ENCODE measurements at regions not wholly inside any gene's neighbourhood (a gene's known extent, or its start where the extent isn't known, plus 50 kb on each side); places are given as distances from the start of the nearest gene placed in this dataset.

- H3K14ac ChIP-seq (ENCODE audit: insufficient read length) = no peak overlapping the region
- H3K4me2 ChIP-seq (ENCODE audit: insufficient read depth in 1 of 2, low read depth in 2 of 2, low read length in 2 of 2) = no peak overlapping the region
- H3K23me2 ChIP-seq (ENCODE audit: low read depth, low read length) = no peaks in the 10 kb centered on the region
- POLR2A ChIA-PET (ENCODE audit: partially characterized antibody) = interaction anchor here (1.2 kb wide), 1 partner anchor 10 kb away, joined by 3 read pairs; no protein-coding TSS in a partner anchor
- no peaks in the 10 kb centered on the region for H3K79me1 ChIP-seq (ENCODE audit: low read depth, low read length)
- H2BK120ac ChIP-seq (replicated peaks; ENCODE audit: low read depth, low read length) = no peak overlapping the region
- 91% methylated on average over 3 of the region's 3 CpGs; no CpG with 5 or more reads in 1 of the 2 experiments for WGBS, 2 experiments (ENCODE audit: extremely low coverage in 1 of 2, insufficient coverage in 1 of 2, insufficient read length in 1 of 2, insufficient replicate concordance in 2 of 2, low coverage in 1 of 2, low lambda C conversion rate in 2 of 2, missing lambda C conversion rate in 1 of 2)
- no peak overlapping the region for H3K18ac ChIP-seq (ENCODE audit: extremely low read depth, low read length)
- H3K56ac ChIP-seq (replicated peaks; ENCODE audit: insufficient read length, low read depth, low read length) = no peak overlapping the region
- no peak overlapping the region for H3K23ac ChIP-seq (ENCODE audit: insufficient read length)
- H3K9me3 ChIP-seq (ENCODE audit: insufficient read depth in 2 of 2, low read depth in 1 of 2, low read length in 1 of 2) = no peaks in the 10 kb centered on the region
- H3K9ac ChIP-seq (replicated peaks in 1 of 4; ENCODE audit: extremely low read depth in 1 of 4, low read depth in 3 of 4, low read length in 3 of 4) = no peak overlapping the region
- H2AFZ ChIP-seq (ENCODE audit: low read length) = no peak overlapping the region
- H4K20me1 ChIP-seq (replicated peaks in 1 of 2; ENCODE audit: control insufficient read depth in 1 of 2, insufficient read depth in 2 of 2, low read length in 2 of 2) = no peaks in the 10 kb centered on the region
- no peak overlapping the region for H2BK12ac ChIP-seq (ENCODE audit: low read depth, low read length)
- H3K36me3 ChIP-seq (ENCODE audit: control insufficient read depth in 2 of 4, insufficient read depth in 4 of 4, low read length in 3 of 4) = no peaks in the 10 kb centered on the region
- H3K4ac ChIP-seq (replicated peaks; ENCODE audit: insufficient read length, low read depth, low read length) = no peak overlapping the region
- no peak overlapping the region for H2BK15ac ChIP-seq (ENCODE audit: low read length)
- no peak overlapping the region for H3K27ac ChIP-seq (ENCODE audit: low read depth, low read length)
- no peak overlapping the region for H4K5ac ChIP-seq (ENCODE audit: insufficient read length, low read depth, low read length)
- no peaks in the 10 kb centered on the region for H3K79me2 ChIP-seq (ENCODE audit: control insufficient read depth in 1 of 2, insufficient read depth in 2 of 2, low read length in 2 of 2)
- H2AK5ac ChIP-seq (ENCODE audit: low read depth, low read length) = no peak overlapping the region
- no peak overlapping the region for H4K91ac ChIP-seq (replicated peaks; ENCODE audit: insufficient read length, low read length)
- H4K8ac ChIP-seq (ENCODE audit: extremely low read depth, insufficient read depth, low read length) = no peak overlapping the region
- no peak for DNase-seq (ENCODE audit: low read depth in 1 of 2, low spot score in 2 of 2)
- H2BK5ac ChIP-seq (ENCODE audit: low read depth, low read length) = no peak overlapping the region
- FAIRE-seq = no peak
- no peak overlapping the region for H3K4me3 ChIP-seq (ENCODE audit: extremely low read depth in 1 of 4, insufficient read depth in 2 of 4, low read depth in 3 of 4, low read length in 4 of 4)
- no peaks in the 10 kb centered on the region; a peak in 1 of 7 replicates for H3K27me3 ChIP-seq (replicated peaks in 1 of 4; ENCODE audit: control insufficient read depth in 3 of 4, extremely low read depth in 1 of 4, insufficient read depth in 3 of 4, low read length in 3 of 4)
- no peaks in the 10 kb centered on the region for H3K4me1 ChIP-seq (replicated peaks in 1 of 4; ENCODE audit: control insufficient read depth in 3 of 4, insufficient read depth in 4 of 4, low read length in 3 of 4)
- no peak overlapping the region for H2BK20ac ChIP-seq (ENCODE audit: low read length)
- TF ChIP-seq GABPA (IDR thresholded peaks at IDR 0.05; ENCODE audit: borderline replicate concordance, insufficient read depth, low read length) (no peak), SIX5 (IDR thresholded peaks at IDR 0.05; ENCODE audit: low read depth, low read length) (no peak), GTF2F1 (IDR thresholded peaks at IDR 0.05; ENCODE audit: borderline replicate concordance, low read depth, low read length) (no peak)
- CTCF ChIA-PET (ENCODE audit: partially characterized antibody) = no interaction called here
Measured at GRCh38 chr2:36137612-36138011, 218.0 kb upstream of the CRIM1 start.

All from H1 (cell line).